ENCODE measurements at regions not wholly inside any gene's neighbourhood (a gene's known extent, or its start where the extent isn't known, plus 50 kb on each side); places are given as distances from the start of the nearest gene placed in this dataset.

GRCh38 chr1:78432016-78432415, 58.8 kb upstream of the PTGFR start:
- TF ChIP-seq, protein P1, sequence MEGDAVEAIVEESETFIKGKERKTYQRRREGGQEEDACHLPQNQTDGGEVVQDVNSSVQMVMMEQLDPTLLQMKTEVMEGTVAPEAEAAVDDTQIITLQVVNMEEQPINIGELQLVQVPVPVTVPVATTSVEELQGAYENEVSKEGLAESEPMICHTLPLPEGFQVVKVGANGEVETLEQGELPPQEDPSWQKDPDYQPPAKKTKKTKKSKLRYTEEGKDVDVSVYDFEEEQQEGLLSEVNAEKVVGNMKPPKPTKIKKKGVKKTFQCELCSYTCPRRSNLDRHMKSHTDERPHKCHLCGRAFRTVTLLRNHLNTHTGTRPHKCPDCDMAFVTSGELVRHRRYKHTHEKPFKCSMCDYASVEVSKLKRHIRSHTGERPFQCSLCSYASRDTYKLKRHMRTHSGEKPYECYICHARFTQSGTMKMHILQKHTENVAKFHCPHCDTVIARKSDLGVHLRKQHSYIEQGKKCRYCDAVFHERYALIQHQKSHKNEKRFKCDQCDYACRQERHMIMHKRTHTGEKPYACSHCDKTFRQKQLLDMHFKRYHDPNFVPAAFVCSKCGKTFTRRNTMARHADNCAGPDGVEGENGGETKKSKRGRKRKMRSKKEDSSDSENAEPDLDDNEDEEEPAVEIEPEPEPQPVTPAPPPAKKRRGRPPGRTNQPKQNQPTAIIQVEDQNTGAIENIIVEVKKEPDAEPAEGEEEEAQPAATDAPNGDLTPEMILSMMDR (IDR thresholded peaks at IDR 0.05 in 8 of 11, conservative IDR thresholded peaks at IDR 0.05 in 3 of 11), result no peak
- TF ChIP-seq POLR2A (IDR thresholded peaks at IDR 0.05) (no peak), POLR2AphosphoS5 (IDR thresholded peaks at IDR 0.05) (no peak)

All from spleen (tissue), 7 donors.